OCI-LY7 (cell line): ENCODE measurements at regions not wholly inside any gene's neighbourhood (a gene's known extent, or its start where the extent isn't known, plus 50 kb on each side); places are given as distances from the start of the nearest gene placed in this dataset.

Source experiments
- CTCF ChIP-seq: fragments of 200-600 bp; sonication (generic); conservative IDR thresholded peaks from 2 replicates; pipeline ENCODE4 v1.5.1; 2014; ENCODE audit warnings: mild to moderate bottlenecking, antibody characterized with exemption, low read length, moderate library complexity, mixed read lengths
- EZH2phosphoT487 ChIP-seq: fragments of 200-600 bp; sonication (generic); IDR thresholded peaks from 2 replicates; pipeline ENCODE4 v1.6.1; 2018; ENCODE audit warnings: low read depth, borderline replicate concordance, mild to moderate bottlenecking, mixed run types, antibody characterized with exemption, low read length, moderate library complexity, mixed read lengths

DNA sequence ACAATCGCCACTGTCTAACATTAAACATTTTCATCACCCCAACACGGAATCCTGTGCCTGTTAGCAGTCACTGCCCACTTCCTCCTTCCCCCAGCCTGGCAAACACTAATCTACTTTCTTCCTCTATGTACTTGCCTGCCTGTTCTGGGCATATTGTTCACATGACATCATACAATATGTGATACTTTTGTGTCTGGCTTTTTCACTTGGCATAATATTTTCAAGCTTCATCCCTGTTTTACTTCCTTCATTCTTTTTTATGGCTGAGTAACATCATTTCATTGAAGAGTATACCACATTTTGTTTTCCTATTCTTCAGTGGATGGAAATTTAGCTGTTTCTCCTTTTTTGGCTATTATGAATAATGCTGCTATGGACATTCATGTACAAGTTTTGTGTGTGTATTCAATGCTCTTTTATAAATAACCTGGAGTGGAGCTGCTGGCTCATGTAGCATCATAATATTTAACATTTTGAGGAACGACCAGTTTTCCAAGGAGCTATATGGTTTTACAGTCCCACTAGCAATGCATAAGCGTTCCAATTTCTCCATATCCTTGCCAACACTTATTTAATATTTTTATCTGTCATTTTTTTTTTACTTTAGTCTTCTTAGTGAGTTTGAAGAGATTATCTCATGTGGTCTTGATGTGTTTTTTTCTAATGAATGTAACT lies 360.1 kb downstream of the HDGFL1 start:
- TF ChIP-seq EZH2phosphoT487: no peak
- no peak for TF ChIP-seq CTCF
